GM18520 (cell line): ENCODE measurements at regions not wholly inside any gene's neighbourhood (a gene's known extent, or its start where the extent isn't known, plus 50 kb on each side); places are given as distances from the start of the nearest gene placed in this dataset.
"Not testable (repeated sequence)": the region's sequence is repeated elsewhere in the genome, so short reads cannot be mapped to it uniquely, and the experiment has no call there.

Experiments used
- ATAC-seq: cut with Tn5 transposase; IDR thresholded peaks from one replicate; pipeline ENCODE4 v1.9.1; 2021; ENCODE audit not compliant: unreplicated experiment

DNA sequence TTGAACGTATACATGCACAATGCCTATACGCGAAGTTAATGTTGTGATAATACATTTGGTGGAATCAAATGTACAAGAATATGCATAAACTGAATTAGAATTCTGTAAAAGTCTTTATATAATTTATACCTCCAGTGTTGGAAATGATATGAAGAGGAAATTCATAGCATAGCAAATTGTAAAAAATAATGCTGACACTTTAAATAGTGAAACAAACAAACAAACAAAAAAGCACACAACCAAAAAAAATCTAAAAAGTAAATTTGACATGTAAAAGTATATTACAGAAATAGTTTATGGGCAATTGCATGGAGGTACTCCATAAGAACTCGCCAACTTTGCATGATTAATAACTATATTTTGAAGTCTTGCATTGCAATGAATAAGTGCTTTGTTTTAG, 780.9 kb downstream of the TBC1D32 start:
- no peak for ATAC-seq

DNA sequence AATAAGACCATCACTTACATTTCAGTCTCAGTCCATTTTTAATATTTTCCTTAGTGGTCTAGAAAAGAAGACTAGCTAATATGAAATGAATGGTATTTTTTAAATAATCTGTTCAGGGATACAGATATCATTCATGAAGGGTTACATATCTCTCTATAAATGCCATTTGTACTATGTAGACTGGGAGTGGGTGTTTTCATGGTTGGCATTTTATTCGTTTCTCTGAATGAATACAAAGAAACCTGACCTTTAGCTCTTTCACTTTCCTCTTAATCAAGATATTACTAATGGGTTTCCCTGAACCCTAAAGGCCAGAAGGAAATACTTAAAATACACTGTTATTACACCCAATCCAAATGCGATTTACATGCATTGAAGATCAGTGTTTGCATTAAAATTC, 788.9 kb downstream of the TBC1D32 start:
- no peak for ATAC-seq

DNA sequence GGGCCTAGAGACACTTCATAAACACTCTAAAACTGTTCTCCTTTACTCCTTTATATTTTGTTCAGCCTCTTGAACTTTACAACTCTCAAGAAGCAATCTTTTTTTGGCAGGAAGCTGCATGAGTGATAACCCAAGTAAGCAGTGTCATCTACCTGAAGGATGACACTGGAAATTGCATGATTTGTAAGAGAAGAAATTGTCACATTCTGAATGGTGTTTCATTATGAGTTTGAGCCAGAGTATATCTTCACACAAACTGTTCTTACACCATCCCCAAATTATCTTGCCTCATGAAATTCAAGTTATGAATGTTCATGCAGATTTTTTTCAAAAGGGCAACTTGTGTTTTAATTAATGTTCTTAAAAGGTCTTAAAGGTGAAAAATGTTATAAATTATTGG, 799.3 kb downstream of the TBC1D32 start:
- ATAC-seq = no peak

DNA sequence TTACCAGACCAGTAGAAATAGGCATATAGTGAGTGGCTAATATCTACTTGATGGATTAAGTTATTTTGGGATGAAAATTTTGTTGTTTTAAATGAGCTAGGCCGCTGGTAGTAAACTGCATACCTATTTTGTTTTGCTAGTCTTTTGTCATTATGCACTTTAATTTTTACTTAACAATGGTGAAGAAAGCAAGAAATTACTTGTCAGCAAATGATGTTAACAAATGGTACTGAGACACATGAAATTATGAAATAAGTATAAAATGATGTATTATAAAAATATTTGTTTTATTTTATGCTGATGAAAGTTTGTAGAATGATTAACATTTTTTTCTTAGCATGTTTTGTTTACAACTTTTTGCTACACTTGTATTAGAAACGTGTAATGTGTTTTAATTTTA, 807.7 kb downstream of the TBC1D32 start:
- ATAC-seq = no peak

DNA sequence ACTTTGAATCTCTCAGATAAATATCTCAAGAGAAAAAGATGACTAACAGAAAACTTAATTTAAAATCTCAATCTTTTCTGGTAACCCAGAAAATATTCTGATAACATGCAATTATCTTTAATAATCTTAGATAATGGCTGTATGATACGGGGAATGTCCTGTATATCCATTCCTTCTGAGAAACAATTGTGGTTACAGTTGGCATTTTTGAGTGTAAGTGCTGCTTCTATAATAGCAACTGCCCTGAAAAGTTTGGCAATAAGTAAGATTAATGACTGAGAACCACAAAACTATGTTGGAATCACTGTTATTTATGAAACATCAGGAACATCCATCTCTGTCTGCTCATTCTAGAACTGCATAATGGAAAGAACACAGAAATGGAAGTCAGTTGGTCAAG, 819.7 kb downstream of the TBC1D32 start:
- ATAC-seq = no peak

DNA sequence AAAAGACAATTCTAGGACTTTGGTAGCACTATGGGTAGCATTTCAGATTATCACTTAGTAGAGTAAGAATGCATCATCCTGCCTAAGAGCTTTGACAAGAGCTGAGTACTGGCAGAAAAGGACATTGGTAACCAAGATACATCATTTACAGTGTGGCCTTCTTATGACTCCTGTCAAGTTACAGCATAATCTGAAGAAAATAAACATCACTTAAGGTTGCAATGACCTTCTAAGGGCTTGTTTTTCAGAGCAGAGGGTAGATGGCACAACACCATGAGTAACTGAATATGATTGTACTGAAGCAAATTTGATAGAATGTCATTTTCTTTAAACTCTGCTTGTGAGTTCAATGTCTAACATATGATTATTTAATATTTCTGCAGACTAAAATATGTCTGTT, 822.6 kb downstream of the TBC1D32 start:
- no peak for ATAC-seq

DNA sequence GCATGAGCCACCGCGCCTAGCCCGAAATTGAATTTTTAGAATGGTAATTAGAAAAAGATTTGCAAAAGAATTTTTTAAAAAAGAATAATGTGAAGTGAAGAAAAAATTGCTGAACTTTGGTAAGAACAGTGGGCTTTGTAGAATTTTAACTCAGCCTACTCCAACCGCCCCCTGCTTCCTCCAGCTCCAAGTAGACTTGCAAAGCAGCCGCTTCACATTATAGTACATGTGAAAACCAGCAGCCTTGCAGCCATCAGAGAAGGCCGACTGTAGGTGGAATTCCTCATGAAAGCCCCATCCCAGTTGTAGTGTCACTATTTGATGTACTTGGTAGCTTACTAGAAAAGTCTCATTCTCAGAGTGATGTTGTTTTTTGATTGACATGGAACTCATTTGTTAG, 835.6 kb downstream of the TBC1D32 start:
- ATAC-seq = no peak

DNA sequence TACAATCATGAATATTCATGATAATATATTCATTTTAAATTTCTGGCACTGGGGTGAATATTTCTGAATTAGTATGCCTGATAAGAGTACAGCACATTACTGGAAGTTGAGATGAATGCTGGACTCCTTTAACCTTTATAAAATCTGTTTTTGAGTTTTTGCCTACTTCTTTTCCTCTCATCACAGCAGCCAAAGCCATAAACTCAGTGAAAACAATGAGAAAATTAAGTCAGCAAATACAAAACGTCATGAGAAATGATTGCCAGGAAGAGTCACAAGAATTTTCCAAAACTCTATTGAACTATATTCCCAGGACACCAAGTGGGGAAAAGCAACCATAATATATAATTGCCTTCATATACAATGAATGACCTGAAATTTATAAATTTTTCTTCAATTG, 837.6 kb downstream of the TBC1D32 start:
- ATAC-seq = no peak

DNA sequence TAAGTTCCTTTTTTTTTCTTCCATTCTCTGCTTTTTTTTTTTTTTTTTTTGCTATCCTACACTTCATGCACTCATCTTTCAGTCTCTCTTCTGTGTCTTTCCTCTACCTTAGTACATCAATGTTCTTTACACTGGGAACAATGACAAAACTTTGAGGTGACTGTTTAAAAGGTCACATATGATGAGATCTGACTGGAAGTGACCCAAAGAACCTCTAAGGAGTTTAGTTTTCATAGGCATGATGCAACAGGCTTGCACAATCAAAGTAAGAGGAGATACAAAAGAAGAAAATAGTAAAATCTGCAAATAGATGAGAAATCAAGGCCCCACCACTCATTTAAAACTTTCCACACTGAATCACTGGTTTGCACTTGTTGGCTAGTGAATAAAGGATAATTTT, 840.8 kb downstream of the TBC1D32 start:
- ATAC-seq = no peak

DNA sequence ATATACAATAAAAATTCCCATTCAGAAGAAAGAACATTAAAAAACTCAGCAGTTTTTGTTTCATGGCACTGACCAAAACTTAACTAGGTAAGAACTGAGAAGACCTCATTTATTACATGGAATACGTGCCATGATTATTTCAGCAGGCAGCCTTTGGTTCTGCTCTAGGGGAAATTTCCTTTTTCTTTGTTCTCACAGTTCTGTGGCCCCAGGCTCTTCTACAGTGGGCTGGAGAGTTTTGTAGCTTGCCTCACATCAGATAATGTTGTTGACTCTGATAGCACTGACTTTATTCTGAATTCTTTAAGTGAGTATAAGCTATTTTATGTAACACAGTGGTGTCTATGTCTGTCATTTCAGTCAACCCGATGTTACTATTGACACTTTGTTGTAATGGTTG, 844.3 kb downstream of the TBC1D32 start:
- no peak for ATAC-seq

DNA sequence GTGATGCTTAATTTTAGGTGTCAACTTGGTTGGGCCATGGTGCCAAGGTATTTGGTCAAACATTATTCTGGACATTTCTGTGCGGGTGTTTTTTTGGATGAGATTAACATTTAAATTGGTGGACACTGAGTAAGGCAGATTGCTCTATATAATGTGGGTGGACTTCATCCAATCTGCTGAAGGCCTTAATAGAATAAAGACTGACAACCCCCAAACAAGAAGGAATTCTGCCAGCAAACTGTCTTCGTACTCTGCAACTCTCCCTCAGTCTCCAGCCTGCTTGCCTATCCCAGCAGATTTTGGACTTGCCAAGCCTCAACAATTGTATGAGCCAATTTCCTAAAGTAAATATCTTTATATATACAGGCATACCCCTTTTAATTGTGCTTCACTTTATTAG, 850.1 kb downstream of the TBC1D32 start:
- ATAC-seq = no peak

DNA sequence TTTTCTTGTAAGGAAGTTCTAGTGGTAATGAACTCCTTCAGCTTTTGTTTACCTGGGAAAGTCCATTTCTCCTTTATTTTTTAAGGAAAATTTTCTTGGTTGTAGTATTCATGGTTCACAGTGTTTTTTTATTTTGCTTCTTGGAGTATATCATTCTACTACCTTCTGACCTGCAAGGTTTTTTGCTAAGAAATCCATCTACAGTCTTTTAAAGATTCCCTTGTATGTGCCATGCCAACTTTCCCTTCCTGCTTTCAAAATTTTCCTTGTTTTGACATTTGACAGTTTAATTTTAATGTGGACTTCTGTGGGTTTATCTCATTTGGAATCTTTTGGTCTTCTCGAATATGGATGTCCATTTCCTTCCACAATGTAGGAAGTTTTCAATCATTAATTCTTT, 855.6 kb downstream of the TBC1D32 start:
- ATAC-seq = no peak

DNA sequence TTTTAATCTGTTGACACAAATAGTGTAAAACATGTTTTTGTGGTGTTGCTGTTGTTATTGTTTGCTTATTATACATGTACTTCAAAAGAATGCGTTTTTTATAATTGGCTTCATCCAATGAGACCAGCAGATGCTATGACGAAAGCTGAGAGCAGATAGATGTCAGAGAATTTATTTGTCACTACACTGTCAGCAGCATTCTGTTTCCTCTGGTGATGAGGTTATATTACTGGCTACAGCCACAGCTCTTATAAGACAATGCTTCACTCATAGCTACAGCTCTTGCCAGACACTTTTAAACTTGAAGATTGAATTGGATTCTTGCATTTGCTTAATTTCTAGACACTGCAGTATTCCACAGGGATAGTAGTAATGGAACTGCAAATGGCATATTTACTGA, 860.5 kb downstream of the TBC1D32 start:
- no peak for ATAC-seq

DNA sequence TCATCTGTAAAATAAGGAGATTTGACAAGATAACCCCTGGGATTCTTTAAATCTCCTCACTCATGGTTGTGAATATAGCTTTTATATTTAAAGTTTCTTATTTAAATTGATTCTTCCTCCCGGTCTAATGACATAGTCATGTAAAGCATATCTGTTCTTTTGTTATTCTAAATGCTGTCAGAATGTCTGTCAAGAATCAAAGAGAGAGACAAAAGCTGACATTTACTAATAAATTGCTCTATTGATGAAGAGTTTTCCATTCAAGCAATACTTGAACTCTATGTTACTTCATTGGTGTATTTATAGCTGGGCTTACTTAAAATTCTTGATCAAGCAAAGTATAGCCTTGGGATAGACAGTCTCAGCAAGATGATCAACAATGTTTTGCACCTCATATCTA, 865.8 kb downstream of the TBC1D32 start:
- ATAC-seq = no peak

DNA sequence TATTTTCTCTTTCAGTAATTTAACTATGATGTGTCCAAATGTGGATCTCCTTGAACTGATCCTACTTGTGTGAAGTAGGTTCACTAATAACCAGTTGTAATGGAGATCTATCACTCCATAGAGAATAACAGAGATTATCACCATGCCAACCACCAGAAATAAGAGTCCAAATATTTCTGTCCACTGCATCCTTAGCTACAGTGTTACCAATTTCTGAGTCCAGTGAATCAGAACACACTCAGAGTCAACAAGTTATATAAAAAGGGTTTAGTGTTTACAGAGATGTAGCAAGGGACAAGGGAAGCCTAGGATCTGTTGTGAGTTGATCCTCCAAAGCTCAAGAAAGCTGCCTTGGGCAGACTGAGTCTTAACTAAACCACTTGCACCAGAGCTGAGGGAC, 882.8 kb downstream of the TBC1D32 start:
- no peak for ATAC-seq

DNA sequence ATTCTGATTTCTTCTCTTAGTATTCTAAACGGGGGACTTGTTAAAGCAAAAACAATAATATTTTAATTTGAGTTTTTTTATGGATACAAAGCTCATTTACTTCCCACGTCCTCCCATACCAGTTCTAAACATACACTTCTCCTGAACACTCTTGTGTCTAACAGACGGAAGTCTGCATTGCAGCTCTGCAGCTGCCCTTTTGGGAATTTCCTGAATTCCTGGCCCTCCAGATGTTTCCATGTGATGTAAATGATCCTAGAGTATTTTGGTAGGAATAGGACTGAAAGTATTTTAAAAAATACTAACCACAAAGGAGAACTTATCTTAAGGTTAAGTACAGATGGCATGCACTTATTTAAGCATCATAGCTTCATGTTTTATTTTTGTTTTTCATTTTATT, 886.7 kb downstream of the TBC1D32 start:
- ATAC-seq = no peak

DNA sequence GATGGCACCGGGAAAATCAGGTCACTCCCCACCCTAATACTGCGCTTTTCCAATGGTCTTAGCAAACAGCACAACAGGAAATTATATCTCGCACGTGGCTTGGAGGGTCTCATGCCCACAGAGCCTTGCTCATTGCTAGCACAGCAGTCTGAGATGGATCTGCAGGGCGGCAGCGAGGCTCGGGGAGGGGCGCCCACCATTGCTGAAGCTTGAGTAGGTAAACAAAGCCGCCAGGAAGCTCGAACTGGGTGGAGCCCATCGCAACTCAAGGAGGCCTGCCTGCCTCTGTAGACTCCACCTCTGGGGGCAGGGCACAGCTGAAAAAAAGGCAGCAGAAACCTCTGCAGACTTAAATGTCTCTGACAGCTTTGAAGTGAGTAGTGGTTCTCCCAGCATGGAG, 901.4 kb downstream of the TBC1D32 start:
- ATAC-seq = not testable (repeated sequence)

DNA sequence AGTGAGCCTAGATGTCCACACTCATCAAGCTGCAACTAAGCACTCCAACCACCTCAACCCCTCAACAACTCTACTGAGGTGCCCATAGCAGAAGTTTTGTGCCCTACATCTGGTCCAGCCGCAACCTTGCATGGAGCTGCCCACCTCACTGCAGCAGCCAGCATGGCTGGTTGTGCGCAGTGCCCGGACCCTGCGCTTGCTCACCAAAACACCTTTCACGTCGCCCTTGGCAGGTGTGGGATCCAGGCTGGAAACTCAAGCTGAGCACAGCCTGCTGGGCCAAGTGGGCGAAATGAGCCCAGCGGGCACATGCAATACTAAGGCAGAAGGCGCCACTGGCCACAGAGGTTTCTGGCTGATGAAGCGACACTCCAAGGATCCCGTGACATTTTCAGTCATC, 902.4 kb downstream of the TBC1D32 start:
- no peak for ATAC-seq

DNA sequence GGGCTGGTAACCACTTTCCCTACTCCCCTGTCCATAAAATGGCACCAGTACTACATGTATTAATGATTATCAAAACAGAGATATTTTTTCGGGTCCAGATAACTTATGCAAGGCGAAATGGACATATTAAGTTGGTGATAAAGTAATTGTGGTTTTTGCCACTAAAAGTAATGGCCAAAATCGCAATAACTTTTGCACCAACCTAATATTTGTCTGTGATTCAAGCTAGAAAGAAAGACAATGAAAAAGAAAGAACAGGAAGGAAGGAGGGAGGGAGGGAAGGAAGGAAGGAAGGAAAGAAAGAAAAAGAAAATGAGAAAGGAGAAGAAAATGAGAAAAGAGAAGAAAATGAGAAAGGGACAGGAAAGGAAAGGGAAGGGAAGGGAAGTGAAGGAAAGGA, 922.9 kb downstream of the TBC1D32 start:
- ATAC-seq = no peak

DNA sequence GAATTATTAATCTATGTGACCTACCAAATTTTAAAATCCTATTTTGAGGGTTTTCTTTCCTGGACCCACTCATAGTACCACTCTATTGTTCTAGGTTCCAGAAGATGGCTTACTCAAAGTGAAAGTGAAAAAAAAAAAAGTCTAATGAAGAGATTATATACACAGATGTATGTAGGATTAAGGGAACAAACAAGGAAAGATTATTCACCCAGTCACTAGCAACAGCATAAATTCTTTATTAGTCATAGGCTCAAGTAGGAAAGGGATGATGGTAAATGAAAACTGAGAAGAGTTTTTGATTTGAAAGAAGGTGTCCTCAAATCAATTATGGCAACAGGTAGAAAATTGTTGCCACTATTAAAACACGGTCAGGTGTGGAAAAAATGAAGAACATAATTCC, 923.7 kb downstream of the TBC1D32 start:
- ATAC-seq = no peak

DNA sequence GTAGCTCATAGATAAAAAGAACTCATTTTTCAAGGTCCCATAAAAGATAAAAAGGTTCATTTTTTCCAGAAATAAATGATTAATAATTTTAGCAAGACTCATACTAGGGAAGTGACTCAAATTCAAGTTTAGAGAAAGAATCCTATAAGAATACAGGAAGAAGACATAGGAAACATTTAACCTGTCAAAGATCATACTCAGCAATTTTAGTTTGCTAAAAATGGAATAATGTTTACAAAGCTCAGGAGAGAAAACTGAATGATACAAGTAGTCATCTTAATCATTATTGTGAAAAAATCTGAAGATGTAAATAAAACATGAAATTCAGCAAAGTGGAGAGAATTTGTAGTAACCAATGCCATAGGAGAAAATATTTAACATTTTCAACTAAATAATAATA, 926.6 kb downstream of the TBC1D32 start:
- no peak for ATAC-seq

DNA sequence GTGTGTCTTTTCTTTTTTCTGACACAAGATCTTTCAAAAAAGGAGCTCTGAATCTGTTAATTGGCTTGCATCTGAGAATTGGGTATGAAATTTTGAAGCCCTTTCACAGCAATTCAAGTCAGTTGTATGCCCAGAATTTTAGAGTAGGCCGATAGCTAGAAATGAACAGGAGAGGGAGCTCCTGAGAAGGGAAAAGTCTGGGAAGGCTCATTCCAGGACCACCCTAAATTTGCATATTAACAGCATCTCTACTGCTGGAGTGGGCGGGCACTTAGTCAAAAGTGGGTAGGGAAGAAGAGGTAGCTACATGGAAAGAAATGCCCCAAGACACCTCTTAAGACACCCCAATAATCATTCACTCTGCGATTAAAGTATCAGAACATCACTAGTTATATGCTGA, 928.3 kb downstream of the TBC1D32 start:
- no peak for ATAC-seq

DNA sequence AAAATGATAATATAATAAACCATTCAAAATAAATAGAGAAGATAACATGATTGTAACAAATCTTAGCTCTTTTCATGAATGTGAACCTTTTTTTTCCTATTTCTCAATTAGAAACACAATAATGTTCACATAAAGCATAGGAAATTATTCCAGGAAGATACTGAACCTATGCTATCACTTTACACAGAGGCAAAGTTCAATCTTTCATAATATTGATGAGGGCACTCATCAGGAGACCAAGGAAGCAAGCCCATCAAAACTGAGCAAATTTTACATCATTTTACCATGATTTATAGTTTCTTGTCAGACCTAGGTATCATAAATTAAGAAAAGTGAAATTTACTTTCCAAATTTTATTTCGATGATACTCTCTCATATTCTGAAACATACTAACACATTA, 938.5 kb downstream of the TBC1D32 start:
- no peak for ATAC-seq

DNA sequence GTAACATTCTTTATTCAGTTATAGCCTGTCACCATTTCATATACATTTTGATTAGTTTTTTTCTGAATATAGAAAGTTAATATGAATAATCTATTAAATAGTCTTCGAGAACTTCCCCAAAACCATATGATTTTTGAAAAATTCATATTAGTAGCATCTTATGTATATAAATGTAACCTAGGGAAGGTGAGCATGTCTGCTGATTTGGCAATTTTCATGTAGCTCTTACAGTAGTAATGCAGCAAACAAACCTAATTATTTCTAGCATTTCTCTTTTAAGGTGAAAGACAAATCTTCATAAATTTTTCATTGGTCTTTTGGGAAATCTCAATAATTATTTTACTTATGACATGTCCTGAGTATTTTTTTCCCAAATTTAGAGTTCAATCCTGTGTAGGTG, 939.0 kb downstream of the TBC1D32 start:
- no peak for ATAC-seq
